AML-193 (cell line): ENCODE measurements at regions not wholly inside any gene's neighbourhood (a gene's known extent, or its start where the extent isn't known, plus 50 kb on each side); places are given as distances from the start of the nearest gene placed in this dataset.

Experiments used
- DNase-seq, 2 experiments: peaks; one replicate each; lab custom pipeline; 2025; lab: John Stamatoyannopoulos, UW

DNA sequence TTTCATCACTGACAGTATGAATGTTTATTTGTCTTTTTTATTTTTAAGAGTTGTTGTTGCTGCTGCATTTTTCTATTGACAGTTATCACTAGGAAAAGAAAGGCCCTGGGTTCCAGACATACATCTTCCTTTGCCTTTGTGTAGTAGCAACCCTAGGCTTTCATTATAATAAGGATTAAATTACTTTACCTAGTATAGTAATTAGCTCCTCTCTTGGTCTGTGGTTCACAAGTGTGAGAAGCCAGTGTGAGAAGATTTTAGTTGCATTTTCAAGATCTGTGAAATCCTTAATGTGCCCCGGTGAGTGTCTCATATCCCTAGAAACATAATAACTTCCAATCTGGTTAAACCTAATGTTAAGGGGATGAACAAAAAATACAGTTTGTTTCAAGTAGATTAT is 799.3 kb upstream of the MAP3K7 start:
- no peak for DNase-seq

DNA sequence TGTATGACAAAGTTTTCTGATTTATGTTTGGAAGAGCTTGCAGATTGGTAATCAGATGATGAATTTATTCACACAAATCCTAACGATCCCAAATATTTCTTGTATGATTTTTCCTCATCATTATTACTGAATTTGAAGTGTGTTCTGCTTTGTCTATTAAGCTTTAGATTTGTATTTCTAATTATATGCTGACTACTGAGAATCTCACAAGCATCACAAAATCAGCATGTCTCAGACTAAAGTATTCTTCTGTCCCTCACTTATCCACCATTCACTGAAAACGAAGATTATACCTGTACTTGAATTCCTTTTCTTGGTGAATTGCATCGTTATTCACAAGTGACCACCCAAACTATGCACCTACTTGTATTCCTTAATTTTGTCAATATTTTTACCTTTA is 796.3 kb upstream of the MAP3K7 start:
- DNase-seq: no peak

DNA sequence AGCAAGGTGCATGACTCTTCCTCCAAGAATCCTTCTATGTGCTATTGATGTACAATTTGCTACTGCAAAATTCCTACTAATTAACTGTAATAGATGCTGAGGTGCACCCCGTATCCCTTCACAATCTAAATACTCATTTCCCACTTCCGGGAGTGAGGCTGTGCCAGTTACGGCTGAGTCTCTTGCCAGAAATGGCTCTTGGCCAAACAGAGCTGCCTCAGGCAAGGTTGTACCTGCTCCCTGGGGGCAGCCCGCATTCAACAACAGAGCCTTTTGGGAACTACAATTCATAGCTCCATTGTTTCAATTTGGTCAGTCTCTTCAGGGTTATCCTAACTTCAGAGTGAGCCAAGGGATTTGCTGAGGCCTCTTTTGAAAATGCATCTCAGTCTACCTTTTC is 789.8 kb upstream of the MAP3K7 start:
- DNase-seq: no peak

DNA sequence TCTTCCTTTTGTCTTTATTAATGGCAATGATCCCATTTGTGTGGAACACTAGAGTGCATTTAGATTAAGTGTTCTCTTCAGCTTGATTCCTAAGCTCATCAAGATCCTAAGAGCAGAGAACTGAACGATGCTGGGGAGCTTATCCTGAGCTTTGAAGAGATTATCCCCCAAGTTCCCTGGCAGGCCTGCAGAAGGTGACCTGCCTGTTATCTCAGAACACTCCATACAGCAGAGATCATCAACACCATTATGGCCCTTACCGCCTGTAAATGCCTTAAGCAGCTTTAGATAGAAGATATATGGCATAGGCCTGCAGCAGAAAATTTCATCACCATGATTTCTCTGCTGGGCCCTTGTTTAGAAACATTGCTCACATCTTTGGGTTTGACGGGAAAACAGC is 779.9 kb upstream of the MAP3K7 start:
- no peak for DNase-seq

DNA sequence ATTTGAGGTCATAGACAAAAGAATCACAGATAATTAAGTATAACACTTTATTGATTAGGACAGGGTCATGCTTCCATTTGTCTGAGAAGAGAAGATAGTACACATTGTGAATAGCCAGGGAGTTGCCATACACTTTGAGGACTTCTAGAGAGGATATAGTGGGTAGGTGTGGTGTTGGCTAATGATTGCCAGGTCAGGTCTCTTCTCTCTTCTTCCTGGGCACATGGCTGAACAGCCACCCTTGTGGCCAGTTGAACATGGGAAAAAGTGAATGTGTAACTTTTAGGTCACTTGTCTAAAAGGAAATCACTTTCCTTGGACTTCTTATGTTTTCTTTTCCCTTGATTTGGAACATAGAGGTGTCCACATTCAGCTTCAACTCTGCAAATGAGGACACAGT is 772.1 kb upstream of the MAP3K7 start:
- no peak for DNase-seq

DNA sequence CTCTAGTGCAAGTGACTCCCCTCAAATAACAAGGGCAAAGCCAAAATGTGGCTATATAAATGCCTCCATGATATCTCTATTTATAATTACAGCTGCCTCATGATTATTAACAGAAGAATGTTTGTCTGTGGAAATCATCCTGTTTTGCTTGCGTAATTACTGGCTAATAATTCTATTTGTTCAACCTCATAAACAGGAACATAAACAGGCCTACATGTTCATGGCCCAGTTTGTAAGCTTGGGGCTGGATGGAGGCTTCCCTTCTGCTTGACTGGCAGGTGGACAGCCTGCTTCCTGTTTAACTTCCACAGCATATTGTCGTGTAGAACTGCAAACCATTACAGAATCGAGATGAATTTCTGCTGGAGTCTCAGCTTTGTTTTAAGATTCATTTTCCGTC is 766.0 kb upstream of the MAP3K7 start:
- DNase-seq: no peak

DNA sequence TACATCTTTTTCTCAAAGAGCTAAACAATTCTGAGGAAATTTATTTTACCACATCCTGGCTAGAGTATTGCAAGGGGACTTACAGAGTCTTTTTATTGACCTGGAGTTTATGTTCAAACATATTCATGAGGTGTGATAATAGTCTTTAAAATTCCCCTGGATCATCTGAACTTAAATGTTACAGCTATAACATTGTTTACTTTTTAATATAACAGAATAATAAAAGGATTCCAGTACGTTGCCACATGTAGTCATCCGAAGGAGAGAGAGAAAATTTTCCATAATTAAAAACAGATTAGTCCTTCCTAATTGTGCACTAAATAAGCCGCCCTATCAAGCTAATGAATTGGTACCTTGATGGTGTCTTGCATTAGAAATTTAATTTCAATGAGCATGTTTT is 765.4 kb upstream of the MAP3K7 start:
- no peak for DNase-seq

DNA sequence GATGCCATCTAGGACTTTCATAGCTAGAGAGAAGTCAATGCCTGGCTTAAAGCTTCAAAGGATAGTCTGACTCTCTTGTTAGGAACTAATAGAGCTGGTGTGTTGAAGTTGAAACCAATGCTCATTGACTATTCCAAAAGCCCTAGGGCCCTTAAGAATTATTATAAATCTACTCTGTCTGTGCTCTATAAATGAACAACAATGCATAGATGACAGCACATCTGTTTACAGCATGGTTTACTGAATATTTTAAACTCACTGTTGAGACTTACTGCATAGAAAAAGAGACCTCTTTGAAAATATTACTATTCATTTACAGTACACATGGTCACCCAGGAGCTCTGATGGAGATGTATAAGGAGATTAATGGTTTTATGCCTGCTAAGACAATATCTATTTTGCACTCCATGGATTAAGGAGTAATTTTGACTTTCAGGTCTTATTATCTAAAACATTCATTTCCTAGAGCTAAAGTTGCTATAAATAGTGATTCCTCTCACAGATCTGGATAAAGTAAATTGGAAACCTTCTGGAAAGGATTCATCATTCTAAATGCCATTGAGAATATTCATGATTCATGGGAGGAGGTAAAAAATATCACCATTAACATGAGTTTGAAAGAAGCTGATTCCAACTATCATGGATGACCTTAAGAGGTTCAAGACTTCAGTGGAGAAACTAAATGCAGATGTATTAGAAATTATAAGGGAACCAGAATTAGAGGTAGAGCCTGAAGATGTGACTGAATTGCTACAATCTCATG is 763.5 kb upstream of the MAP3K7 start:
- DNase-seq: no peak

DNA sequence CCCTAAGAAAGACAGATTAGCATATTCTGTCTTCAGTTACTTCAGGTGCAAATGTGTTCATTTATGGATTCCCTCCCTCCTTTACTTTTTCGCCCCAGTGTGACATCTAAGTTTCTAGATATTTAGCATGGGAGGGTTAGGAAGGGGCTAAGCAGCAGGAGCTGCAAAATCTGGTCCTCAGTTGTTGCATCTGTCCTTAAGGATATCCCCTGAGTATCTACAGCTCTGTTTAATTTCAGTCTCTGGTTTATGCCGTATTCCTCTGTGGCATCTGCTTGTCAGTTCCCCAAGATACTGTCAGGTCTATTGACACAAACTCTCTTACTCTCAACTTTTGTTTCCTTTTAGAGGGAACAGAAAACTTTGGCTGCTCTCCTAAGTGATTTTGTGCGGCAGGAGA is 754.6 kb upstream of the MAP3K7 start:
- no peak for DNase-seq

DNA sequence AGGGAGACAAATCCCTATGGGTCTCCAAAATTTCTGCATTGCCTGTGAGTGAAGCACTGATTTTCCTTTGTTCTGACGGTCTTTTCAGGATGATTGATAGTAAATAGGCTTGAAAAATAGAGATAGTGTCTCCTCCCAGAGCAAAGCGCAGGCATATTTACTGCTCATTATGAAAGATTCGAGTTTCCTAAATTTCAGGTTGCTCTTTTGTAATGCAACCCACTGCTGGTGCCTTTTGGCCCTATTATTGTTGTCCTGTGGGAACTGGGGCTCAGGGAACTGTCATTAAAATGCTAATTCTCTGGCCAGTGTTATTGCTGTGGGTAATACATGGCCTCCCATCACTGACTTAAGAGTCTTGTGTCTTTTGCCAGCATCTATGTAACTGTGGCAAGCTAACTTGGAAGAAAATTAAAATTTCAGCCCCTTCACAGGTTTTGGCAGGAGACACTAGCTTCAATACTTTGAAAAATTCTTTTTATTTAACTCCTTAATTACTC is 754.1 kb upstream of the MAP3K7 start:
- no peak for DNase-seq

DNA sequence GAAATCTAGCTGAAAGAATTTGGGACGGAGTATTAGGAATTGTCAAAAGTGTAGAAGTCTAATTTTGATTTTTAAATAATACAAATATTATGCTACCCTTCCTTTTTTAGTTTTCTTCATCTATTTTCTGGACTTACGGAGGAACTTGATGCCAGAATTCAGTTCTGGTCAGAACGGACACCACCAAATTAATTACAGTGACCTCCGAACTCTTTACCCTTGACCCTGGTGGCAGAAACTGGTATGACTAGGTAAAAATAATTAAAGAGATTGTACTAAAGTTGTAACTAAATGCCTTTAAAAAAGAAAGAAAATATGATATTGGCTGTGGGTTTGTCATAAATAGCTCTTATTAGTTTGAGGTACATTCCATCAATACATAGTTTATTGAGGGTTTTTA is 751.1 kb upstream of the MAP3K7 start:
- DNase-seq: no peak

DNA sequence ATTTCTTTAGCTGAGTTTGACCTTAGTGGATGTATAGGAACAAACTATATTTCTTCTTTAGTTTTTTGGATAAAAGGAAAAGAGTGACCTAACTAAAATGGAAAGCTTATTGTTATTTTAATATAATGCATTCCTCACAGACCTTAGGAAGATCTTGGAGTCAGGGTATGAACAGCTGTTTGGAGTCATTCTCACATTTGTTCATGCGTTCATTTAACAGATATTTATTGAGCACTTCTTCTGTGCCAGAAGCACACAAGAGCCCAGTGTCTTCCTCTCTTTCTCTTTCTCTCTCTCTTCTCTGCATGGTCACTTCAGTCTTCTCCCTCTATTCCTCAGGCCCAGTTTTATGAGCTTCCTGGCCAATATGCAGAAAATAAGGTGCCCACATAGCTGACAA is 744.0 kb upstream of the MAP3K7 start:
- no peak for DNase-seq

DNA sequence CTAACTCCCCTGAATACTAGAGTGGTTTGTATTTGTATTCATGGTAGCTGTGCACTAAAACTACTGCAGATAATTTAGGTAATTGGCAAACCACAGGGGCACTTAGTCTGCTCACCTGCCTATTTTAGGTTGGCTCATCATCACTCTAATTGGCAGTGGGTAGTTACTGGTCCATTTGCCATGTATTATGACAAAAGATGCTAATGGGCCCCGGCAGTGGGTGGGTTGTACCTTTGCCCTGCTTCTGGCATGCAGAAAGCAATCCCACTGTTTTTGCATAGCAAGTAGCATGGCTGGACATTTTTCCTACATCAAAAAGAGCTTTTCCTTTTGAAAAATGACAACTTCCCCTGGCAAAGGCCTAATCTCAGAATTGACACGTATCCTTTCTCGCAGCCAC is 741.4 kb upstream of the MAP3K7 start:
- DNase-seq: no peak

DNA sequence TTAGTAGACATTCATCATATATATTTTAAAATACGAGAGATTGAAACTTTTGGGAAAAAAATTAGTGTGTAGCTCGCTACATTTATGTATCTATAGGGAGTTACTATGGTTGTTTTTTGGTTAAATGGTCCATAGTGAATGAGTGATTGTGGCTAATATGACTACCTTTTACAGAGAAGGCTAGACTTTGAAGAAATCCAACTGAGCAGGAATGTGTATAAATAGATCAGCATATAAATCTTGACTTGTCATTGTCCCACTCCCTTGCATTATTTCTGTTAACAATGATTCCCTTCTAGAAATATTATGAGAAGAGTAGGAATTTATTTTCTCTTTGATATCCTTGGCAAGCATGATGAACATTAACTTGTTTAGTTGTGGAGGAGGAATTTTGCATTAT is 737.8 kb upstream of the MAP3K7 start:
- DNase-seq: no peak

DNA sequence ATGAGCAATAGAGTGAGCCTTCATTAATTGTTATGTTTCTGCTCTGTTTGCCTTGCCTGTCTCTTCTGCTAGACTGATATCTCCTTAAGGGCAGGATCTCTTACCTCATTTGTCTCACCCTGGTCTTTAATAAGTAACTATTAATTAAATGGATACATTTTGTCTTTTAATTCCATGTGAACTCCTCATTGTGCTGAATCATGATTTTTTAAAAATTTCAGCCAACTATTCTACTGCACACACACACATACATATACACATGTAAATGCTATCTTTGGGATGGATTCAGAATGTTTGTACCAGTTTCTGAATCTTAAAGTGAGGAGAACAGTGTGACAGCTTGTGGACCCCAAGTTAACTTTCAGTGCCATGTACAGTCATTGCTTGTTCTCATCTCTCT is 731.1 kb upstream of the MAP3K7 start:
- no peak for DNase-seq

DNA sequence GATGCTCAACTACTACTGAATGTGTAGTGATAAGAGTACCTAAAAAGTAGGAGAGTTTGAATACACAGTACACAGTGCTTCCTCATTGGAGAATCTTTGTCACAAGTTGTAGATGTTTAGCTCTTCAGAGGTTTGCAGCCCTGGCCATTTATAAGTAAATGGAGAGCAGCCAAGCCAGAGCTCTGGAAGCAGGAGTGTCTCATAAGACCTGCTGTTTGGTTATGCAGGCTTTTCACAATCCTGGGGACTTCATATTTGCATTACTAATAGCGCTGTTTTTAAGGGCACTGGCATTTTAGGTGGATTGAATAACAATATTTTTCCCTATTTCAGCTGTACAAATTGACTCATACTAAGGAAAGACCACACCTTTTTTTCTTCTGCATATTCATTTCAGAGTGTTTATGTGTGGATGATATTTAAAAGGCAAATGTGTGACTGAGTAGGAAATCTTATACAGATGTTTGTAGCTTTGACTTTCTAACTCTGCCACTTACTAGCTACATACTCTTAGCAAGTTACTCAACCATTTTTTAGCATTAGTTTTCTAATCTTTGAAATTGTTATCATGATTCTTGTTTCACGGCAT is 730.5 kb upstream of the MAP3K7 start:
- DNase-seq: no peak

DNA sequence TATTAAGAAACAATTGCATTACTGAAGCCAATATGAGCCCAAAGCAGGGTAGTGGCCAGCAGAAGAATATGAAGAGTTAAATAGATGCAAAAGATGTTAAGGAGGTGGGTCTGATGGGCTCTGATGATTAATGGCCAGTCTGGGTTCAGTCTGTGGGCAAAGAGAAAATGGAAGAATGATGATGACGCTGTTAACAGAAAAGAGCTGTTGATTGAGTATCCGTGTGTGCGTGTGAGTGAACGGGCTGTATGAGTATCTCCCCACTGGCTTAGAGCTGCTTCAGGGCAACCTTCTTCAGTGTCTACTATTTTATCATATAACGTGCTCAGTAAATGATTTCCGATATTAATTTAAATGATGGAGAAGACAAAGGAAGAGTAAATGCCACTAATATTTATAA is 723.3 kb upstream of the MAP3K7 start:
- no peak for DNase-seq

DNA sequence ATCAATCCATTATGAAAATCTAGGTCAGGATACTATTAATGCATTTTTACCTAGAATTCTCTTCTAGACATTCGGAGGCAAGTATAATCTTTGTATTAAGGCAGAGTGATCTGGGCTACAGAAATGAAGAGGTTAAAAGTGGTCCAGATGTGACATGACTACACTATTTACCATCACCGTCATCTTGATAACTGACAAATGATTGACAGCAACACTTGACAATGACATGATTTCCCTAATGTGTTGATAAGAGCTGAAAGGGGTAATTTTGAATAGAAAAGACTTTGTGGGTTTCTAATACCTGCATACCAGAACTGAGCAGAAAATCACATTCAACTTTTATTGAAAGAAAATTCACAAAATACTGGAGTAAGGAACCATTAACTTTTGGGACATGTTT is 718.9 kb upstream of the MAP3K7 start:
- DNase-seq: no peak

DNA sequence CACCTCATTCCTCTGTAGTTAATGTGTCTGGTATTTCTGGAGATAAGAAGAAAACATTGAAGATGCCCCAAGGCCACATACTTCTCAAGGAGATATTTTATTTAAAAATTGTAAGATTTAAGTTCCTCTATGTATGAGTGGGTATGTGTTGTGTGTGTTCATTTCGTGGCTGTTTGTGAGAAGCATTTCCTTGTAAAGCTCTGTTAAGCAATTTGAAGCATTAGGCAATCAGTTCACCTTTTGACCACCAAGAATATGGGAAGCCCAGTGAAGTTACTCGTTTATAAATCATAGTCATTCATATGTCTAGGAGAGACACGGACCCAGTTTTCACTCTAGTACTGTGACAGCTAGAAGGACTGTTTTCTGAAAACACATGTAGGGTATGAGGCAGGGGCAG is 717.6 kb upstream of the MAP3K7 start:
- no peak for DNase-seq

DNA sequence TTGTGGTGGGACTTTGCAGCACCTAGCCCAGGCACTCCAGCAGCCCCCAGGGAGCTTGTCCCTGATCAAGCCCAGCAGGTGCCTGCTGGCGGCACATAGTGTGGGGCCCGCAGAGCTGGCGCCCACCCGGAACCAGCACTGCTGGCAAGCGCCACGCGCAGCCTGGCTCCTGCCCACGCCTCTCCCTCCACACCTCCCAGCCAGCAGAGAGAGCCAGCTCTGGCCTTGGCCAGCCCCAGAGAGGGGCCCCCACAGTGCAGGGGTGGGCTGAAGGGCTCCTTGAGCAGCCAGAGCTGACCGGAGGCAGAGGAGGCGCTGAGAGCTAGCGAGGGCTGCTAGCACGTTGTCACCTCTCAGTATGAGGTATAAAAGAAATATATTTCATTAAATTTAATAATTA is 716.5 kb upstream of the MAP3K7 start:
- DNase-seq: no peak

DNA sequence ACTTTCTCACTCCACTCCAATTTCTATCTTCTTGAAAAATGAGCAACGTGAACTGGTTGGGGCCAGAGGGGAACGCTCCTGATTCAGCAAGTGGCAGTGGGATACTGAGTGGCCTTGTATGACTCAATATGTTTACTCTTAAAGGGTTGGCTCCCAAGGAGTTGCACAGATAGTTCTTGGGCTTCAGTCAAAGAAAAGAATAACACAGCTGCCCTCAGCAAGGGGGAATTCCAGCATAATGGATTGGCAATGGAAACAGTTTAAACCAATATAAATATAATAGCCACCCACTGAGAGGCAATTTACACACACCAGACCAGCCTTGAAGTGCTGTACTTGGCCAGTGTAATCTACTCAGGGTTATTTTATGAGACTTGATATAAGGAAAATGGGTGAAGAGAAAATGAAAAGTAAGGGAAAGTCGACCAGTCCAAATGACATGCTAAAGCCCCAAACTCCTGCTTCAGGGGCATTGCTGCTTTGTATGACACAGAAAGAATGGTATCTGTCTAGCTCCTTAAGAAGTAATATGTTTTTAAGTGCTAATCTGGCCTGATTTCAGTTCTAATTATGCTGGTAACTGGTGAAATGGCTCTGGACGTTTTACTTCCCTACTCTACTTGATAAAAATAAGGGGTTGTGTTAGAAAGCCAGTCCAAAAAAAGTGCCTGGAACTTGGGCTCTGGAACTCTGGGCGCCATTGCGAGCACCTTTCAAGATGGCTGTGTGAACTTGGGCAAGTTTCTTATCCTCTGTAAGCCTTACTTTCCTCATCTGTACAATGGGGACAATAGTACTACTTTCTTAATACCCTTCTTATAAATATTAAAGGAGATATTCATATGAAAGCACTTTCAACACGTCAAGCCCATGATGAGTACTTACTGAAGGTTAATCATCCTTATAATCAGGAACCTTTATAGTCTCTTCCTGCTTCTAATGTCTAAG is 712.9 kb upstream of the MAP3K7 start:
- DNase-seq: no peak

DNA sequence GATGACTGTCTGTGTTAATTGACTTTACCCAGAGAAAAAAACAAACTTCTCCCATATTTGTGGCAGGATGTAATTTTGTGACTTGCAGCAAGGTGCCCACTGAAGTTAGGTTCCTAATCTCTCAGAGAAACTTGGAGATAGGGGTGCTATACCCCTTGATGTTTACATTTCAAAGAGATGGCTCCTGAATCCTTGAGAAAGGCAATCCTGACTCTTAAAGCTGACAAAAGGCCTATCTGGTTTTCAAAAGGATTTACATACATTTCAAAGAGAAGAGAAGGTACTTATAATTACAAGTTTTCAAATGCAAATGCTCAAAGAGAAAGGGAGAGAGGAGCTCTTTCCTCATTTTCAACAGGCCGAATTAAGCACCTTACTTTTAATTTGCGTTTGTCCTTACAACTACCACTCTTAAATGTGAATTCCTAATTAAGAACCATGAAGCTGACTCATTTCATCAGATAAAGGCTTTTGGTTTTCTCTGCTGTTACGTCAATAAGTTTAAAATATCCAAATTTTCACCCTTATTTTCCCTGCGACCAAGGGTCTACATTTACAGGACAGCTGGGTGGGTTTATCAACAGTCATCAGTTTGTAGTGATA is 711.8 kb upstream of the MAP3K7 start:
- no peak for DNase-seq
